ENCODE measurements at regions not wholly inside any gene's neighbourhood (a gene's known extent, or its start where the extent isn't known, plus 50 kb on each side); places are given as distances from the start of the nearest gene placed in this dataset.

DNA sequence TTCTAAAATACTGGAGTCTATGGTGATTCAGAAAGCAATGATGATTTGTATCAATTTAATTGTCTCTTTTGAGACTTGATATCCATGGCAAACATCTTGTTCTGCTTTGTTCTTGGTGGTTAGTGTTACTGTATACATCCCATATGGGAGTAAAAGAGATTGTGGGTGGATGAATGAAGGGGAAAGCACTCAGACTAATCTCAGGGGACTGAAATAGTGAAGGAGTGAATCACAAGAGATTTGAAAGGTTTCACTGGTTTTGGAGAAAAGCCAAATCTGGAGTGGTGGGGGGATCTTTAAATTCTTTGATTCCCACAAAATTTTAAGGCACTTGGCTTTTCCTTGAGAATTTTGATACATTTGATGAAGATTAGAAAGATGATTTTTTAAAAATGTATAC, 369.4 kb downstream of the INHBA start:
- peak; percentile 84 for DNase-seq (ENCODE audit: low read depth)
- TF ChIP-seq, protein P1, sequence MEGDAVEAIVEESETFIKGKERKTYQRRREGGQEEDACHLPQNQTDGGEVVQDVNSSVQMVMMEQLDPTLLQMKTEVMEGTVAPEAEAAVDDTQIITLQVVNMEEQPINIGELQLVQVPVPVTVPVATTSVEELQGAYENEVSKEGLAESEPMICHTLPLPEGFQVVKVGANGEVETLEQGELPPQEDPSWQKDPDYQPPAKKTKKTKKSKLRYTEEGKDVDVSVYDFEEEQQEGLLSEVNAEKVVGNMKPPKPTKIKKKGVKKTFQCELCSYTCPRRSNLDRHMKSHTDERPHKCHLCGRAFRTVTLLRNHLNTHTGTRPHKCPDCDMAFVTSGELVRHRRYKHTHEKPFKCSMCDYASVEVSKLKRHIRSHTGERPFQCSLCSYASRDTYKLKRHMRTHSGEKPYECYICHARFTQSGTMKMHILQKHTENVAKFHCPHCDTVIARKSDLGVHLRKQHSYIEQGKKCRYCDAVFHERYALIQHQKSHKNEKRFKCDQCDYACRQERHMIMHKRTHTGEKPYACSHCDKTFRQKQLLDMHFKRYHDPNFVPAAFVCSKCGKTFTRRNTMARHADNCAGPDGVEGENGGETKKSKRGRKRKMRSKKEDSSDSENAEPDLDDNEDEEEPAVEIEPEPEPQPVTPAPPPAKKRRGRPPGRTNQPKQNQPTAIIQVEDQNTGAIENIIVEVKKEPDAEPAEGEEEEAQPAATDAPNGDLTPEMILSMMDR (conservative IDR thresholded peaks at IDR 0.05; ENCODE audit: control insufficient read depth, insufficient read depth, low read depth, low read length): no peak
- H3K4me3 ChIP-seq (ENCODE audit: control insufficient read depth, low read depth, low read length): no peak overlapping the region

DNA sequence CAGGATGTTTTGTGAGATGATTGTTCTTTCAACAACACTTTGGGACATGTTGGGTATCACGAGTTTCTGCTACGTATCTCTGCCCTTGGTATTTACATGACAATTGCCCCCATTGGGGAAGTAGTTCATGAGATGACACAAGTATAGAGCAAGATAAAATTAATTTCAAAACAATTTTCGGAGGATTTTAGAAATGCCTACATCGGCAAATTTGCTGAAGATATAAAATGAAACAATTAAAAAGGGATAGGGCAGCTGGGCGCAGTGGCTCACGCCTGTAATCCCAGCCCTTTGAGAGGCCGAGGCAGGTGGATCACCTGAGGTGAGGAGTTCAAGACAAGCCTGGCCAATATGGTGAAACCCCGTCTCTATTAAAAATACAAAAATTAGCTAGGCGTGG, 371.7 kb downstream of the INHBA start:
- no peak overlapping the region for H3K4me3 ChIP-seq (ENCODE audit: control insufficient read depth, low read depth, low read length)
- DNase-seq (ENCODE audit: low read depth): no peak
- TF ChIP-seq, protein P1 (conservative IDR thresholded peaks at IDR 0.05; ENCODE audit: control insufficient read depth, insufficient read depth, low read depth, low read length): no peak

DNA sequence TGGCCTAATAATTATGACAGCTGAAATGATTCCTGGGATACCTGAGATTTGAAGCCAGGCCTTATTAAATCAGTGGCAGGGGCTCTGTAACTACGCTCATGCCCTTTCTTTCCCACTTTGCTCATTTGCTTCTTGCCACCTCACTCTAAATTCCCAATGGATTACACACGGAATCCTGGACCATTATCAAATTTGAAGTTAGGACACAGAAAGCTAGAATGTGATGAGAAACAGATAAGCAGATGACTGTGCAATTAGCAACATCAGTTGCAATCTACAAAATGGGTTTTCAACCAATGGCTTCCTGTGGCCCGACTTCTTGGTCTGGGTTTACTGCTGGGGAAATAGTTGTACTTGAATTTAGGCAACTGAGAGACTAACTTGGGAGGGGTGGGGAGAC, 374.3 kb downstream of the INHBA start:
- TF ChIP-seq, protein P1 (conservative IDR thresholded peaks at IDR 0.05; ENCODE audit: control insufficient read depth, insufficient read depth, low read depth, low read length): no peak
- peak; percentile 56 for DNase-seq (ENCODE audit: low read depth)

DNA sequence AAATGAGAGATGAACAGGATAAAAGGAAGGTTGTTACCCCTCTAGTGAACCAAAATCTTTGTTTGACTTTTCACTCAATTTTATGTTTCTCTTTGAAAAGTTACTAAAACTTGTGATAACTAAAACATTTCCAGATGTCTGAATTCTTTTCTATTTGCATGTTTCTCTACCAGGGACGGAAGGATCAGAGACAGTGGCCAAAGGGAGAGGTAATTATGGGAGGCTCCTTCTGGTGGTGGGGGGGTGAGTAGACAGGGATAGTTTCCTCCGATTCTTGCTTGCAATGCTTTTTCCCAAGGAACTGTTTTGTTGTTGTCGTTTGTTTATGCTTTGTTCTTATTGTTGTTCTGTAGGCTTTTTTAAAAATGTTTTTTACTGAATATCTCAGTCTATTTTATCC, 374.8 kb downstream of the INHBA start:
- no peak overlapping the region for H3K4me3 ChIP-seq (ENCODE audit: control insufficient read depth, low read depth, low read length)
- TF ChIP-seq, protein P1 (conservative IDR thresholded peaks at IDR 0.05; ENCODE audit: control insufficient read depth, insufficient read depth, low read depth, low read length): no peak
- no peak for DNase-seq (ENCODE audit: low read depth)

More for the DNA sequence above, 374.3 kb downstream of the INHBA start:
- H3K4me3 ChIP-seq (ENCODE audit: control insufficient read depth, low read depth, low read length): no peak overlapping the region

DNA sequence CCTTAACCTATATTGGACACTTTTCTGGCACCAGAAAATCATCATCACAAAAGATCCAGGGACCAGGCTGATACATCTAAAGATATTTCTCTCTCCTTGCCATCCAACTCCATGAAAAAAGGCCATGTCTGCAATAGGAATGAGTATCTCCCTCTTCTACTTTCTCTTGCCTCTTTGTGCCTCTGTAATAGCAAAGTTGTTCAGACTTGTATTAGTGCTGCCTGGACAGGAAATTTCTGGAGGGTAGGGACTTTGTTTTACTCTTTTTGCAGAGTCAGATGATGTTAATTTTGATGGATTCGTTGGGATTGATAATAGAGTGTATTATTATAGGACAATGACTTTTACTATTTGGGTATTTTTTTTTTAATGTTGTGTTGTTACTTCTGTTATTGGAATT, 376.3 kb downstream of the INHBA start:
- no peak for DNase-seq (ENCODE audit: low read depth)
- TF ChIP-seq, protein P1 (conservative IDR thresholded peaks at IDR 0.05; ENCODE audit: control insufficient read depth, insufficient read depth, low read depth, low read length): no peak
- H3K4me3 ChIP-seq (ENCODE audit: control insufficient read depth, low read depth, low read length): no peak overlapping the region

DNA sequence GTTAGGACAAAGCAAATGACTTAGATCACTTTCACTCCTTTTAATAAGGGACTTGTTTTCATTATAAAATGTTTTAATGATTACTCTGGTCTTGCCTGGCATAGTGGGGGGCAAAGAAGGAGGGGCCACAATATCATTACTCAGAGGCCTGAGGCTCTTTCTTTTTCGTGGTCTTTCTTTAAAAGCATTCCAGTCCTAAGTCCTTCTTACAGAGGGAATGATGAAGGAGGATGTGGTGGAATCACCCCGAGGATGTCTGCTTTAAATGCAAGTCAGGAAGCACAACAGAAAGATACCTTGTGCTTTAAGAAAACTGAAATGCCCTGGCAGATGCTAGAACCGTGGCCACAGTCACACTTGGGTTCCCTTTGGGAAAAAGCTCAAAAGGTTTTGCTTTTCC, 379.1 kb downstream of the INHBA start:
- TF ChIP-seq, protein P1 (conservative IDR thresholded peaks at IDR 0.05; ENCODE audit: control insufficient read depth, insufficient read depth, low read depth, low read length): no peak
- H3K4me3 ChIP-seq (ENCODE audit: control insufficient read depth, low read depth, low read length): no peak overlapping the region
- DNase-seq (ENCODE audit: low read depth): no peak

DNA sequence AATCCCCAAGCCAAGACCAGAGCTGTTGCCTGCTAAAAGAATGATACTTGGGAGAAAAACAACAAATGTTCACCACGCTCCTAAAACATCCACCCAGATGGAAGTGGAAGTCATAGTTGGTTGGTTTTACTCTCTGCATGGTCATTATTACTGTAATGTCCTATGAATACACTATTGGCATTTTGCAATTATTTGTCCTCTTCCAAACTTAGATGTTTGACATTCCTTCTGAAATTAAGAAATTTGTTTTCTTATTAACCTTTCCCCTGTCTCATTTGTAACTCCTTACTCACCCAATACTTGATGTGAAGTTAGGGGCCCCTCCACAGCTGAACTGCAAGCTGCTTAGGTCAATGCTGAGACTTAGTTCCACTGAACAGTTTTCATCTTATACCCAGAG, 383.3 kb downstream of the INHBA start:
- TF ChIP-seq, protein P1 (conservative IDR thresholded peaks at IDR 0.05; ENCODE audit: control insufficient read depth, insufficient read depth, low read depth, low read length): no peak
- H3K4me3 ChIP-seq (ENCODE audit: control insufficient read depth, low read depth, low read length): no peak overlapping the region
- peak; percentile 14 for DNase-seq (ENCODE audit: low read depth)

Measured in fibroblast of mammary gland (primary cell).